ENCODE measurements at regions not wholly inside any gene's neighbourhood (a gene's known extent, or its start where the extent isn't known, plus 50 kb on each side); places are given as distances from the start of the nearest gene placed in this dataset.

- POLR2A ChIA-PET, result no interaction called here
- BruUV-seq (replicated peaks), result no TSS peak
- ATAC-seq, result no peak
- no peaks in the 10 kb centered on the region; the same call in 2 of the 3 replicates for H3K9me3 ChIP-seq (replicated peaks; ENCODE audit: control insufficient read depth, insufficient read depth, low read length)
- no peaks in the 10 kb centered on the region for H3K36me3 ChIP-seq (ENCODE audit: control insufficient read depth in 2 of 2, insufficient read depth in 2 of 2, low read length in 1 of 2)
- in situ Hi-C loops (cut with MboI), result no loop called here
- no peak overlapping the region for H2AFZ ChIP-seq (ENCODE audit: control insufficient read depth, low read depth, low read length)
- H3K27me3 ChIP-seq (replicated peaks in 1 of 2; ENCODE audit: control insufficient read depth in 2 of 2, insufficient read depth in 2 of 2, low read length in 1 of 2), result no peaks in the 10 kb centered on the region
- DNase-seq (ENCODE audit: low read depth, low spot score), result no peak
- H3K4me1 ChIP-seq (ENCODE audit: control insufficient read depth, insufficient read depth, low read length), result no peaks in the 10 kb centered on the region
- no peak overlapping the region for H3K27ac ChIP-seq (ENCODE audit: control insufficient read depth, insufficient read depth)
- no peaks in the 10 kb centered on the region for H3K79me2 ChIP-seq (ENCODE audit: control insufficient read depth, insufficient read depth, low read length)
- RAD21 ChIA-PET (ENCODE audit: unreplicated experiment), result no interaction called here
- no peaks in the 10 kb centered on the region for H4K20me1 ChIP-seq (ENCODE audit: control insufficient read depth, insufficient read depth)
- intact Hi-C loops (cut with micrococcal nuclease; ENCODE audit: unreplicated experiment), result no loop called here
- TF ChIP-seq GABPA (IDR thresholded peaks at IDR 0.05; ENCODE audit: low read depth), result no peak
- no peak for TF ChIP-seq POLR2AphosphoS5 (IDR thresholded peaks at IDR 0.05; ENCODE audit: low read length)
- no peak for TF ChIP-seq PBX3 (IDR thresholded peaks at IDR 0.05; ENCODE audit: insufficient replicate concordance, low read depth, low read length)
- no peak for TF ChIP-seq TARDBP (IDR thresholded peaks at IDR 0.05; ENCODE audit: borderline replicate concordance)
- no peak for TF ChIP-seq RBBP5 (conservative IDR thresholded peaks at IDR 0.05)
- no peak for TF ChIP-seq CHD4 (IDR thresholded peaks at IDR 0.05)
- no peak for FAIRE-seq
- CTCF ChIA-PET, result no interaction called here
- H3K4me3 ChIP-seq, result no peak overlapping the region
- SMC1A ChIA-PET (ENCODE audit: uncharacterized antibody, unreplicated experiment), result no interaction called here
- WGBS (ENCODE audit: insufficient coverage, insufficient replicate concordance, low lambda C conversion rate, missing lambda C conversion rate), result 43% methylated on average over 4 of the region's 4 CpGs
- no peak overlapping the region for H3K9ac ChIP-seq (ENCODE audit: control insufficient read depth, insufficient read depth, low read length)
- no peak overlapping the region for H3K4me2 ChIP-seq (ENCODE audit: control insufficient read depth, insufficient read depth)
Measured at GRCh38 chrX:51404445-51404844, 71.8 kb downstream of the NUDT10 start.

DNA sequence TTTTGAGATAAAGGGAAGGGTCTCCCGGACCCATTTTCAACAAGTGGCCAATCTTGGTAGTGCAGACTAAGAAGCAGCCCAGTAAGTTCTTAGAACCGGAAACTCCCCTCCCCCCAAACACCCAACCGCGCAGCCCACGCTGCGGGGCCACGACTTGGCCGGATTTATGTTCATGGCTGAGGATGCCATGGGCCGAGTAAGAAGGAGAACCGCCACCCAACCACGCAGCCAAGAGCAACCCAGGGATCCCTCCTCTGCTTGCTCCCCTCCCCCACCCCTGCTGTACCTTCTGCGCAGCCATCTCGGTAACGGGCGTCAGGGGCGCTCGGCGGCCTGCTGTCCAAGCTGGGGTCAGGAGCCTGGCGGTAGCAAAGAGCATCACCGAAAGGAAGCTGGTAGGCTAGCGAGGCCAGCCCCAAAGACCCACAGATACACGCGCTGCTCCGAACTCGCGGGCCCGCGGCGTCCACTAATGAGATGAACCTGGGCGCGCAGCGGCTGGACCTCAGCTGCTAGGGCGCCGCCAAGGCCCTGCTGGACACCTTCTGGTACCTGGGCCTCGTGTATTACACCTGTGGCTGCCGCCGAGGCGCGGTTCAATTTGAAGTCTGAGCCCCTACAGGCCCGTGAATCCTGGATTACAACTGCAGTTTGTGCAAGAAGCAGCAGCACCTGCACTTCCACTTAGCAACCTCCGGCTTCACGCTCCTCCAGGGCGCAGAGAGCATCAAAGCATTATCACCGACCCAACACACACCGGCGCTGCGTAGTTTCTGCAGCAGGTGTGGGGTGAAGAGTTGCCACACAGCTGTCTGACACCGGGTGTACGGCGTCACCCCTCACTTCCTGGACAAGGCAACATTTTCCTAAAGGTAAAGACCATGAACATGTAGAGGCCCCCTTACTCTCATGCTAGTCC lies 63.4 kb downstream of the NUDT10 start:
- no peaks in the 10 kb centered on the region for H4K20me1 ChIP-seq (ENCODE audit: control insufficient read depth, insufficient read depth)
- H2AFZ ChIP-seq (ENCODE audit: control insufficient read depth, low read depth, low read length), result peak overlapping the region; percentile 20
- H3K79me2 ChIP-seq (ENCODE audit: control insufficient read depth, insufficient read depth, low read length), result no peaks in the 10 kb centered on the region
- no peaks in the 10 kb centered on the region for H3K9me3 ChIP-seq (replicated peaks; ENCODE audit: control insufficient read depth, insufficient read depth, low read length)
- H3K27ac ChIP-seq (ENCODE audit: control insufficient read depth, insufficient read depth), result no peak overlapping the region
- ChIA-PET SMC1A (ENCODE audit: uncharacterized antibody, unreplicated experiment) (no interaction called here), CTCF (no interaction called here), RAD21 (ENCODE audit: unreplicated experiment) (no interaction called here), POLR2A (no interaction called here)
- intact Hi-C loops (cut with micrococcal nuclease; ENCODE audit: unreplicated experiment), result no loop called here
- no peak for FAIRE-seq
- no peaks in the 10 kb centered on the region; a peak in 1 of 4 replicates for H3K27me3 ChIP-seq (replicated peaks in 1 of 2; ENCODE audit: control insufficient read depth in 2 of 2, insufficient read depth in 2 of 2, low read length in 1 of 2)
- WGBS (ENCODE audit: insufficient coverage, insufficient replicate concordance, low lambda C conversion rate, missing lambda C conversion rate), result 36% methylated on average over 42 of the region's 50 CpGs
- no peaks in the 10 kb centered on the region for H3K36me3 ChIP-seq (ENCODE audit: control insufficient read depth in 2 of 2, insufficient read depth in 2 of 2, low read length in 1 of 2)
- DNase-seq (ENCODE audit: low read depth, low spot score), result no peak
- peak; percentile 19 for ATAC-seq
- in situ Hi-C loops (cut with MboI), result no loop called here
- H3K4me1 ChIP-seq (ENCODE audit: control insufficient read depth, insufficient read depth, low read length), result no peaks in the 10 kb centered on the region
- peak overlapping the region; percentile 44 for H3K4me2 ChIP-seq (ENCODE audit: control insufficient read depth, insufficient read depth)
- TF ChIP-seq JUND (IDR thresholded peaks at IDR 0.05; ENCODE audit: low read depth, low read length), result no peak
- no peak for TF ChIP-seq SIX5 (IDR thresholded peaks at IDR 0.05; ENCODE audit: low read depth, low read length, severe bottlenecking)
- TF ChIP-seq, protein P1, sequence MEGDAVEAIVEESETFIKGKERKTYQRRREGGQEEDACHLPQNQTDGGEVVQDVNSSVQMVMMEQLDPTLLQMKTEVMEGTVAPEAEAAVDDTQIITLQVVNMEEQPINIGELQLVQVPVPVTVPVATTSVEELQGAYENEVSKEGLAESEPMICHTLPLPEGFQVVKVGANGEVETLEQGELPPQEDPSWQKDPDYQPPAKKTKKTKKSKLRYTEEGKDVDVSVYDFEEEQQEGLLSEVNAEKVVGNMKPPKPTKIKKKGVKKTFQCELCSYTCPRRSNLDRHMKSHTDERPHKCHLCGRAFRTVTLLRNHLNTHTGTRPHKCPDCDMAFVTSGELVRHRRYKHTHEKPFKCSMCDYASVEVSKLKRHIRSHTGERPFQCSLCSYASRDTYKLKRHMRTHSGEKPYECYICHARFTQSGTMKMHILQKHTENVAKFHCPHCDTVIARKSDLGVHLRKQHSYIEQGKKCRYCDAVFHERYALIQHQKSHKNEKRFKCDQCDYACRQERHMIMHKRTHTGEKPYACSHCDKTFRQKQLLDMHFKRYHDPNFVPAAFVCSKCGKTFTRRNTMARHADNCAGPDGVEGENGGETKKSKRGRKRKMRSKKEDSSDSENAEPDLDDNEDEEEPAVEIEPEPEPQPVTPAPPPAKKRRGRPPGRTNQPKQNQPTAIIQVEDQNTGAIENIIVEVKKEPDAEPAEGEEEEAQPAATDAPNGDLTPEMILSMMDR (IDR thresholded peaks at IDR 0.05 in 2 of 3, conservative IDR thresholded peaks at IDR 0.05 in 1 of 3; ENCODE audit: control insufficient read depth in 2 of 3, extremely low read depth in 1 of 3, insufficient read depth in 1 of 3, low read depth in 3 of 3, low read length in 3 of 3), result 0 out of 6 replicates have a peak, but pooled peaks of 1 of the 3 experiments have one; percentile 12
- TF ChIP-seq RELB (IDR thresholded peaks at IDR 0.05; ENCODE audit: low read depth), result no peak
- no peak overlapping the region for H3K9ac ChIP-seq (ENCODE audit: control insufficient read depth, insufficient read depth, low read length)
- H3K4me3 ChIP-seq, result no peak overlapping the region
- no TSS peak for BruUV-seq (replicated peaks)
